Lung (tissue), 11 donors: ENCODE measurements at regions not wholly inside any gene's neighbourhood (a gene's known extent, or its start where the extent isn't known, plus 50 kb on each side); places are given as distances from the start of the nearest gene placed in this dataset.

Source experiments
- ATAC-seq: fragments of 200-7000 bp; cut with Tn5 transposase; one replicate; pipeline ENCODE4 v1.9.1; 2020; ENCODE audit warnings: moderate number of reproducible peaks; ENCODE audit not compliant: insufficient read depth, low FRiP score
- DNase-seq, 3 donors: peaks; one replicate each; pipeline ENCODE4 v3.0.0-alpha.2; 2013 to 2017
- H3K27ac ChIP-seq, 2 donors: one replicate each; pipeline ENCODE4 v1.5.1; 2013; ENCODE audit warnings: mild to moderate bottlenecking in 2 of 2, moderate library complexity in 2 of 2, control low read depth in 1 of 2, inconsistent platforms in 1 of 2, low read depth in 1 of 2, low read length in 1 of 2
- H3K27me3 ChIP-seq, 3 donors: one replicate each; pipeline ENCODE4 v1.5.1; 2013; ENCODE audit warnings: low read length in 2 of 3; ENCODE audit not compliant: control insufficient read depth in 3 of 3, insufficient read depth in 3 of 3
- H3K36me3 ChIP-seq, 4 donors: one replicate each; pipeline ENCODE4 v1.5.1; 2013; ENCODE audit warnings: low read length in 4 of 4, mild to moderate bottlenecking in 1 of 4, moderate library complexity in 1 of 4; ENCODE audit not compliant: control insufficient read depth in 4 of 4, insufficient read depth in 4 of 4
- H3K4me1 ChIP-seq, 5 donors: one replicate each; pipeline ENCODE4 v1.5.1; 2013; ENCODE audit warnings: low read length in 5 of 5, mild to moderate bottlenecking in 2 of 5, moderate library complexity in 1 of 5; ENCODE audit not compliant: control insufficient read depth in 5 of 5, insufficient read depth in 5 of 5
- H3K4me3 ChIP-seq: one replicate; pipeline ENCODE4 v1.5.1; 2013; ENCODE audit warnings: mild to moderate bottlenecking, control low read depth, moderate library complexity
- H3K9ac ChIP-seq, 2 donors: one replicate each; pipeline ENCODE4 v1.5.1; 2013; ENCODE audit warnings: low read length in 2 of 2, control low read depth in 1 of 2; ENCODE audit not compliant: insufficient read depth in 1 of 2
- H3K9me3 ChIP-seq, 4 donors: one replicate each; pipeline ENCODE4 v1.5.1; 2013; ENCODE audit warnings: low read length in 3 of 4, mild to moderate bottlenecking in 1 of 4, moderate library complexity in 1 of 4; ENCODE audit not compliant: control insufficient read depth in 4 of 4, insufficient read depth in 3 of 4
- CTCF ChIP-seq: IDR thresholded peaks from 2 replicates; pipeline ENCODE4 v1.5.1; 2012; ENCODE audit warnings: mild to moderate bottlenecking; ENCODE audit errors: control extremely low read depth, extremely low read depth
- WGBS, 2 donors: extraction: QIAGEN DNeasy Blood & Tissue Kit; methylation state at CpG; one replicate each; pipeline ENCODE4 v1.1.7; 2013; 5-methylcytosine and 5-hydroxymethylcytosine counted together
- donor health status: control.
- donor health status: control.
- donor health status: Bipolar disorder and iron deficiency.
- donor health status: healthy.
- donor health status: DM: yes; HTN: yes; CAD: no.

GRCh38 chr9:21687351-21687750 is 115.1 kb upstream of the MTAP start:
- no peak overlapping the region for H3K9ac ChIP-seq

GRCh38 chr9:21688108-21689102 is 114.0 kb upstream of the MTAP start:
- H3K4me3 ChIP-seq = no peak overlapping the region
- H3K27me3 ChIP-seq = peaks cover 0 to 13% (median 0%) of the 10 kb centered on the region in 3 donors
- ATAC-seq (no peak), DNase-seq (peak in 1 of 3 donors; percentile 4)
- no peaks in the 10 kb centered on the region for H3K36me3 ChIP-seq
- no peak overlapping the region for H3K9ac ChIP-seq
- H3K27ac ChIP-seq = no peak overlapping the region
- peaks cover 0 to 3% (median 0%) of the 10 kb centered on the region in 5 donors for H3K4me1 ChIP-seq
- TF ChIP-seq CTCF = no peak
- WGBS, 2 donors = 85 to 86% methylated on average over 8 of the region's 8 CpGs
- no peaks in the 10 kb centered on the region for H3K9me3 ChIP-seq

More at GRCh38 chr9:21687351-21687750, 115.1 kb upstream of the MTAP start:
- H3K4me1 ChIP-seq = peaks cover 0 to 3% (median 0%) of the 10 kb centered on the region in 5 donors
- DNase-seq (no peak), ATAC-seq (no peak)
- H3K27me3 ChIP-seq = peaks cover 0 to 6% (median 0%) of the 10 kb centered on the region in 3 donors
- H3K27ac ChIP-seq = no peak overlapping the region
- no peaks in the 10 kb centered on the region for H3K9me3 ChIP-seq
- no peak for TF ChIP-seq CTCF
- no peaks in the 10 kb centered on the region for H3K36me3 ChIP-seq
- H3K4me3 ChIP-seq = no peak overlapping the region

GRCh38 chr9:21689854-21690253 is 112.6 kb upstream of the MTAP start:
- Histone ChIP-seq H3K9ac (no peak overlapping the region), H3K27me3 (peaks cover 0 to 13% (median 0%) of the 10 kb centered on the region in 3 donors), H3K4me1 (peaks cover 0 to 1% (median 0%) of the 10 kb centered on the region in 5 donors), H3K9me3 (peaks cover 0 to under 1% (median 0%) of the 10 kb centered on the region in 4 donors), H3K27ac (no peak overlapping the region), H3K36me3 (no peaks in the 10 kb centered on the region), H3K4me3 (no peak overlapping the region)
- DNase-seq (no peak), ATAC-seq (no peak)
- TF ChIP-seq CTCF = no peak
- 78 to 81% methylated on average over 1 of the region's 1 CpG for WGBS, 2 donors
